Retinal pigment epithelial cell (primary cell): ENCODE measurements at regions not wholly inside any gene's neighbourhood (a gene's known extent, or its start where the extent isn't known, plus 50 kb on each side); places are given as distances from the start of the nearest gene placed in this dataset.
A peak's percentile ranks its signal among the peaks of the same experiment; 100 is the strongest.

ENCODE experiments used
- DNase-seq: peaks from one replicate; pipeline ENCODE4 v3.0.0-alpha.2; 2010; ENCODE audit warnings: low read depth
- H3K4me3 ChIP-seq: 2 replicates; pipeline ENCODE4 v1.5.1; 2011; ENCODE audit warnings: mild to moderate bottlenecking, low read length, control low read depth, moderate library complexity
- TF ChIP-seq, protein P1 (sequence below): conservative IDR thresholded peaks from 2 replicates; pipeline ENCODE4 v1.5.1; 2011; ENCODE audit warnings: low read depth, low read length, control low read depth, inconsistent platforms

DNA sequence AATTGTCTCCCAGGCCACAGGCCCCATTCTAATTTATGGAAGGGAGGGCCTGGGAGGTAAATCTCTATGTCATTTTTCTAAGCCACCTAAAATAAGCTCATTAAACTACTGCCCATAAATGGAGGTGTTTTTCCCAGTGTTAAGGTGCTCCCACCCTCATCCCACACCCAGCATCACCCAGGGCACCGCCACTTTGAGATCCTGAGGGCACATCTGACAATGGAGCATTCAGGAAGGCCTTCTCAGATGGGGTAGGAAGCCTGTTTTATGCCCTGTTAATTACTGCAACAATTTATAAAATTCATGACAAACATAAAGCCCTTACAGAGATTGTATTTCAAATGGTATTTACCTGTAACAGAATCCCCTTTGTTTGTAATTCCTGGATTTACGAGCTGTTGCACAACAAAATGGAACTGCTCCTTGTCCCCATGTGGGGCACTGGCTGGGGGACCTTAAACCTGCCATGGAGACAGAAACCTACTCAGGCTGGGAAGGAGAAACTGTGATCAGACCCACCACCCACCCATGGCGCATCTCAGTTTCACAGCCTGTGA is 319.5 kb upstream of the USP24 start:
- no peak for DNase-seq
- H3K4me3 ChIP-seq = no peak overlapping the region
- TF ChIP-seq, protein P1, sequence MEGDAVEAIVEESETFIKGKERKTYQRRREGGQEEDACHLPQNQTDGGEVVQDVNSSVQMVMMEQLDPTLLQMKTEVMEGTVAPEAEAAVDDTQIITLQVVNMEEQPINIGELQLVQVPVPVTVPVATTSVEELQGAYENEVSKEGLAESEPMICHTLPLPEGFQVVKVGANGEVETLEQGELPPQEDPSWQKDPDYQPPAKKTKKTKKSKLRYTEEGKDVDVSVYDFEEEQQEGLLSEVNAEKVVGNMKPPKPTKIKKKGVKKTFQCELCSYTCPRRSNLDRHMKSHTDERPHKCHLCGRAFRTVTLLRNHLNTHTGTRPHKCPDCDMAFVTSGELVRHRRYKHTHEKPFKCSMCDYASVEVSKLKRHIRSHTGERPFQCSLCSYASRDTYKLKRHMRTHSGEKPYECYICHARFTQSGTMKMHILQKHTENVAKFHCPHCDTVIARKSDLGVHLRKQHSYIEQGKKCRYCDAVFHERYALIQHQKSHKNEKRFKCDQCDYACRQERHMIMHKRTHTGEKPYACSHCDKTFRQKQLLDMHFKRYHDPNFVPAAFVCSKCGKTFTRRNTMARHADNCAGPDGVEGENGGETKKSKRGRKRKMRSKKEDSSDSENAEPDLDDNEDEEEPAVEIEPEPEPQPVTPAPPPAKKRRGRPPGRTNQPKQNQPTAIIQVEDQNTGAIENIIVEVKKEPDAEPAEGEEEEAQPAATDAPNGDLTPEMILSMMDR = no peak

DNA sequence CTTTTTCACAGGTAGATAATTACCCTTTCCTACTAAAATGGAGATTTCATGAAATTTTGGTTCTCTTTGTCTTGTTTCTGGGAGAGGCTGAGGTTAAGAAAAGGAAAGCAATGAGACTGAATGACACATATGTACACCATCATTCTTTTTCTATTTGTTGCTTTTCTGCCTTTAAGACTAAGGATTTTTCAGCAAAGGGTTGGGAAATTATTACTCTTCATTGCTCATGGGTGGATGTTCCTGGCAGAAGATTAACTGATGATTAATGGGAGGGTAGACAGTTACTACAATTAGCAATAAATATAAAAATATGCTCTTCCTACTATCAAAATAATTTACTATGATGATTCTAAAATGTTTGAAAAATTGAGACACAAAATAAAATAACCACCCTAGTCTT is 316.5 kb upstream of the USP24 start:
- H3K4me3 ChIP-seq = no peak overlapping the region
- TF ChIP-seq, protein P1 = no peak
- no peak for DNase-seq

DNA sequence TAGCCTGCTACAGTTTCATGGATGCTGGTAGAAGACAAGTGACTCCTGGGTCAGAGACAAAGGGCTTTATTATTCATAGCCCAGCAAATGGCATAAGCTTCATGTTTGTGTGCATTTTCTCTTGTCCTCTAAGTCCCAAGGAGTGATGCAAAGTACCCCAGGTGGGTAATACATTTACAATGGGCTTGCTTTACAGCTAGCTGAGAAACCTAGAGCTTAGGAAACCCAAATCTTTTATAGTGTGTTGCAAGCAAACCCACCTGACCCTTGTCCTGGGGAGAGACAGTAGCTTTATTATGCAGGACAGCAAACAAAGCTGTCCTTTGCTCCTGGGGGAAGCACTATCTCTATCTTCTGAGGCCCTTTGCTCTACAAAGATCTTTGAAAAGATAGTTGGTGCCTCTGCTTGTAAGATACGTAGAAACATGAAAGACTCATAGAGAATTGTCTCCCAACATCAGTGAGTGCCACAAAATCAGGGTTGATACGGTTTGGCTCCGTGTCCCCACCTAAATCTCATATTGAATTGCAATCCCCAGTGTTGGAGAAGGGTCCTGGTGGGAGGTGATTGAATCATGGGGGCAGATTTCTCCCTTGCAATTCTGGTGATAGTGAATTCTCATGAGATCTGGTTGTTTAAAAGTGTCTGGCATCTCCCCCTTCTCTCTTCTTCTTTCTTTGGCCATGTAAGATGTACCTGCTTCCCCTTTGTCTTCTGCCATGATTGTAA is 315.8 kb upstream of the USP24 start:
- TF ChIP-seq, protein P1 = no peak
- H3K4me3 ChIP-seq = no peak overlapping the region
- no peak for DNase-seq

DNA sequence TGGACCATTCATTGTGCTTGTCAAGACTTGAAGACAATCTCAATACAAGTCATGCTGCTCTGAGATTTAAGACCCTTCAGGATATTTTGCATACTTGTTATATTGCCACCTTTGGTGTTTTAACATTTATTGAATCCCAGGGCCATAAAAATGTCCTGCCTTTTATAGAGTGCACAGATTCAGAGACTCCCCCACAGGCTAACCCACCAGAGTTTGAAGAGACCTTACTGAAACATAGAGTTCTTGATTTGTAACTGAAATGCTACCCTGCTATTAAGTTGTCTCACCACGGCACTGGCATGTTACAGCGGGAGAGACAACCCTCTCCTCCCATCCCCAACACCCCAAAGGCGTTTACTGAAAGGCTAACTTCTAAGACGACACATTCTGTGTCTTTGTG is 313.9 kb upstream of the USP24 start:
- TF ChIP-seq, protein P1 = no peak
- DNase-seq = no peak
- H3K4me3 ChIP-seq = no peak overlapping the region

DNA sequence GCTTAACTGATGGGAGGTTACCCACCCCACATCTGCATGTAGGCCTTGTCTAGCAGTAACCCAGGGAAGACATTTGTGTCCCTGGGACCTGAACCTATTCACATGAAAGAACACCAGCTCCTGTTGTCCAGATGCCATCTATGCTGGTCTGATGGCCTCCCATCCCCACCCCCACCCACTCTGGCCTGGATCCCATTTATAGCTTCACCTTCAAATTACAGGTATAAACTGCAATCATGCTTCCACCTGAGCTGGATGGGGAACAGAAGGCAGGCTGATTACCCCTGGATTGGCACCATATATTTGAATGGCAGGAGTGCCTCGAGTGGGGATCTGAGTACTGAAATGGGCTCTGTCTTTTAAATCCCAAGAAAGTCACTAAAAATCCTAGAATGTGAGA is 312.7 kb upstream of the USP24 start:
- no peak for DNase-seq
- TF ChIP-seq, protein P1 = no peak
- H3K4me3 ChIP-seq = no peak overlapping the region

DNA sequence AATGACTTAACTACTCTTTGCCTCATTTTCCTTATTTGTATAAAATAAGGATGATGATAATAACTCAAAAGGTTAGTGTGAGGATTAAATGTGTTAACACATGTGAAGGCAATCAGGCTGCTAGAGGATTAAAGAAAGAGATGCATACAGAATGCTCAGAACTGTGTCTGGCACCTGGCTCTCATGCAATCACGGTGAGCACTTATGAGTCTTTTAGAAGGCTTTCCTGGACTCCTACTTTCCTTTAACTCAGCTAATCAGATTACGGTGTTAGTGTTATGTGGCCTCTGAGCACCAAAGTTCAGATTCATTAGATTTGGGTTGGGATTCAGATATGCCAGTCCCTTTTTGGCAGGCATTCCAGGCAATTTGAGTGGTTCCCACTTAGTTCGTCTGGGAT is 311.6 kb upstream of the USP24 start:
- DNase-seq = peak; percentile 44
- no peak overlapping the region for H3K4me3 ChIP-seq
- TF ChIP-seq, protein P1 = no peak

DNA sequence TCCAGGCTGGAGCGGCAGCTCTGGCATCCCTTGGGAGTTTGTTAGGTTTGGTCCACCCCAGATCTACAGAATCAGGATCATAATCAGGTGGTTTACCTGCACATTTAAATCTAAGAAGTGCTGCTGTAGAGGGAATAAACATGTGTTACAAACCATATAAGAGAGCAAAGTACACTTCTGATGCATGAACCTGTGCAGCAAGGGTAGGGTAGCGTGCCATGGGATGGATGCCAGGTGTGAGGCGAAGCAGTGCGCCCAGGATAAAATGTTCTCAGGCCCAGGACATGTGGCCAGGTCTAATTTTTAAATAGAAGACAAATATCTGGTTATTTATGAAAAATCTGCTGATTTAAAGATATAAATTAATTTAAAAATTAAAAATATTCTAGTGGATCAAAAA is 308.8 kb upstream of the USP24 start:
- no peak for DNase-seq
- TF ChIP-seq, protein P1 = no peak
- no peak overlapping the region for H3K4me3 ChIP-seq
